Activated naive CD4-positive, alpha-beta T cell treated with anti-CD3 and anti-CD28 coated beads, Interleukin-2, amount 10 ng/mL, durations not matched to agents 7 days and 5 days (primary cell): ENCODE measurements at regions not wholly inside any gene's neighbourhood (a gene's known extent, or its start where the extent isn't known, plus 50 kb on each side); places are given as distances from the start of the nearest gene placed in this dataset.

Experiments
- CTCF ChIA-PET: fragments of 350-600 bp; sonication (Branson Sonifier 250); formaldehyde crosslinking; loops from one replicate; lab custom pipeline; 2021; ENCODE audit warnings: antibody characterized with exemption; lab: Charles Lee
- DNase-seq: peaks from one replicate; pipeline ENCODE4 v3.0.0-alpha.2; 2020
- H3K27ac Mint-ChIP-seq: one replicate; pipeline ENCODE4 v1.8.0; 2021; ENCODE audit warnings: mild to moderate bottlenecking, moderate library complexity, mixed read lengths
- H3K27me3 Mint-ChIP-seq: one replicate; pipeline ENCODE4 v1.8.0; 2021; ENCODE audit warnings: mild to moderate bottlenecking, mixed read lengths
- H3K36me3 Mint-ChIP-seq: one replicate; pipeline ENCODE4 v1.8.0; 2021; ENCODE audit warnings: mixed read lengths
- H3K4me1 Mint-ChIP-seq: one replicate; pipeline ENCODE4 v1.8.0; 2021; ENCODE audit warnings: mixed read lengths
- H3K4me3 Mint-ChIP-seq: one replicate; pipeline ENCODE4 v1.8.0; 2021; ENCODE audit warnings: mild to moderate bottlenecking, moderate library complexity, mixed read lengths
- H3K9me3 Mint-ChIP-seq: one replicate; pipeline ENCODE4 v1.8.0; 2021; ENCODE audit warnings: mixed read lengths

DNA sequence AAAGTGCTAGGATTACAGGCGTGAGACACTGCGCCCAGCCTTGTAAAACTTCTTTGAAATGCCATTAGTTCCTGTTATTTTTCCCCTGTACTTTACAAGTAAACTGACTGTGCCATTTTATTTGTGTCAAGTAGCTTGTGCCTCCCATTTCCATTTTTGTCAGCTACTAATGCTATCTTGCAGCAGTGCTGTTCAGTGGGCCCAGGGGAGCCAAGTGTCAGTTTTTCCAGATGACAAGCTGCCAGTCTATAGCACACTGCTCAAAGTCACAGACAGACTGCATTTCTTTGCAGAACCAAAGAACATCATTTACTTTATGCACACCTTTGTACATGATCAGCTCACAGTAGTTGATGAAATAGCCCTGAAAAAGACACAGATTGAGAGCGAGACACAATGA is 901.3 kb upstream of the CDH2 start:
- no peak overlapping the region for H3K27ac Mint-ChIP-seq
- no peak overlapping the region for H3K4me3 Mint-ChIP-seq
- no peak for DNase-seq
- H3K4me1 Mint-ChIP-seq: no peaks in the 10 kb centered on the region
- peaks cover 18% of the 10 kb centered on the region for H3K9me3 Mint-ChIP-seq
- no peaks in the 10 kb centered on the region for H3K27me3 Mint-ChIP-seq
- H3K36me3 Mint-ChIP-seq: no peaks in the 10 kb centered on the region
- CTCF ChIA-PET: no interaction called here

DNA sequence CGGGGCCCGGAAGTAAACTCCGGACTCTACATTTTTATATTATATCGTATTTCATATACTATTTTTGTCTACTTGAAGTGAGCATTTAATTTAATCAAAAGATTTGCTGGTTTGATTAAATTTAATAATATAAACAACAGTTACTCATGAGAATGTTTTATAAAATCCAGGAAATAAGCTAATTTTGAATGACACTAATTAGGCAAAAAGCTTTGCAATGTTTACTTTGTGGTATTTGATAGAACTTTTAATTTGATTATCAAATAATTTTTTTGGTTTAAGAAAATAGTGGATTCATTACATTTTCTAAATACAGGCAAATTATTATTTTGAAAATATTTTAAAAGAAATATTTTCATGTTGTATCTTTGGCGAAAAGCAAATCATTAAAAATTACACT is 900.4 kb upstream of the CDH2 start:
- Mint-ChIP-seq H3K27me3 (no peaks in the 10 kb centered on the region), H3K4me3 (no peak overlapping the region), H3K4me1 (no peaks in the 10 kb centered on the region), H3K36me3 (no peaks in the 10 kb centered on the region), H3K9me3 (peaks cover 12% of the 10 kb centered on the region), H3K27ac (no peak overlapping the region)
- no peak for DNase-seq
- CTCF ChIA-PET: no interaction called here

DNA sequence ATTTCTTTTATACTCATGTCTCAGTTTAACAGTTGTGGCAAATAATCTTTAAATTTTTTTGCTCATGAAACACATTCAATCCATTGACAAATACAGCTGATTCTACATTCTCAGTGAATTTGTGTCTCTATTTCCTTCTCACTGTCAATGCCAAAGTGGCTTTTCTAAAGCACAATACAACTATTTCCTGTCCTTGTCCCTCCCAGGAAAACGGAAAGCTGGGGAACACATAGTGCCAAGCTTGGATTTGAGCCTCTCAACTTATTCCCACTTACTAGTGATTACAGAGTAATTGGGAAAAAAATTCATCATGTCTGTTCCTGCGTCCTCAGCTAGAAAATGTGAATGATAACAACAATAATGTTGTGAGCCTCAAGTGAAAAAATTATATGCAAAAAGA is 899.7 kb upstream of the CDH2 start:
- Mint-ChIP-seq H3K4me1 (no peaks in the 10 kb centered on the region), H3K27ac (no peak overlapping the region), H3K27me3 (no peaks in the 10 kb centered on the region), H3K9me3 (peaks cover 10% of the 10 kb centered on the region), H3K4me3 (no peak overlapping the region), H3K36me3 (no peaks in the 10 kb centered on the region)
- DNase-seq: no peak
- CTCF ChIA-PET: no interaction called here

DNA sequence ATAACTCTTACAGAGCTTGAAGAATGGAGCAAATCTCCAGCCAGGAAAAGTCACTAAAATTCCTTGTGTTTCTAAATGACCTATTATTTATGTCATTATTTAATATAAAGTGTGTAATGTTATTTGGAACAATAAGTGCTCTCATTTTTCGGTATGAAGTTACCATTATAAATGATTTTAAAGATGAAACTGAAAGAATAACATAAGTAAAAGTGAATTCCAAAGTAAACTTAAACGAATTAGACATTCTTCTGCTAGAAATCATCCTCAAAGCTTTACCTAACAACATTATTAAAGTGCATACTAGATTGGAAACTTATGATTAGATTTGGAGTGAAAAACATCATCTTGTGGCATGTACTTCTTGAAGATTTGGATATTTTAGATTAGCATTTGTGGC is 897.2 kb upstream of the CDH2 start:
- CTCF ChIA-PET: no interaction called here
- H3K36me3 Mint-ChIP-seq: no peaks in the 10 kb centered on the region
- peaks cover 6% of the 10 kb centered on the region for H3K9me3 Mint-ChIP-seq
- H3K4me3 Mint-ChIP-seq: no peak overlapping the region
- H3K27me3 Mint-ChIP-seq: no peaks in the 10 kb centered on the region
- H3K27ac Mint-ChIP-seq: no peak overlapping the region
- no peaks in the 10 kb centered on the region for H3K4me1 Mint-ChIP-seq
- no peak for DNase-seq

DNA sequence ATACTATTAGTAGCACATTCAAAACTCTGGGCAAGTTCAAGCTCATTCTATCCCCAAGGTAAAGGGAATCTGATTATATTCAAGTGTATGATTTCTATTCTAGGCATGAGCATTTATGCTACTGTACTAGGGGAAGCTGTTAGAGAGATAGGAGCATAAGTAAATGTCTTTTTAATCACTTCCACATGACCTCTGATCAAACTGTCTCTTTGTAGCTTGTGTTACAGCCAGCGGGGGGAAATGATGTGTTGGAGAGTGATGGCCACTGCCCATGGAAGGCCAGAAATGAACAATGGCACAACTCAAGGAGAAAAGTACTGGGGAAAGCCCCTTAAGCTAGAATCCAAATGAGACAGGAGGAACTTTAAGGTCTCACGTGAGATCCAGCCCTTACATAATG is 894.9 kb upstream of the CDH2 start:
- peaks cover 6% of the 10 kb centered on the region for H3K9me3 Mint-ChIP-seq
- no peaks in the 10 kb centered on the region for H3K4me1 Mint-ChIP-seq
- no peak overlapping the region for H3K4me3 Mint-ChIP-seq
- no peak for DNase-seq
- no peak overlapping the region for H3K27ac Mint-ChIP-seq
- CTCF ChIA-PET: no interaction called here
- H3K27me3 Mint-ChIP-seq: no peaks in the 10 kb centered on the region
- no peaks in the 10 kb centered on the region for H3K36me3 Mint-ChIP-seq

DNA sequence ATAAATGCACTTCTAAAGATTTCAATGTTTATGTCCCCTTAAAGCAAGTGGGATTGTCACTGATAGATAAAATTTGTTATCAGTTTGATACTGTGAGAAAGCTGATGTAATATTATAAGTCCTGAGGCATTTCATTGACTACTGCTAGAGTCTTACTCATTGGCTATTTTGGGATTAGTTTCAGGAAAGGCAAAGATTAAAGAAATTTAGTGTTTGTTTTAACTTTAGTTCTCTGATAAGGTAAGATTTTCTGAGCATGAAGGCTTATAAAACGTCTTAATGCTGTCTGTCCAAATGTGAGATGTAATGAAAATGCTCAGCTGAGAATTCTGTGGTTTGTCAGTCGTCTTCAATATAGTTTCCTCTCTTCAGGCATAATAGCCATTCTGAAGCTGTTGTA is 886.4 kb upstream of the CDH2 start:
- CTCF ChIA-PET: no interaction called here

DNA sequence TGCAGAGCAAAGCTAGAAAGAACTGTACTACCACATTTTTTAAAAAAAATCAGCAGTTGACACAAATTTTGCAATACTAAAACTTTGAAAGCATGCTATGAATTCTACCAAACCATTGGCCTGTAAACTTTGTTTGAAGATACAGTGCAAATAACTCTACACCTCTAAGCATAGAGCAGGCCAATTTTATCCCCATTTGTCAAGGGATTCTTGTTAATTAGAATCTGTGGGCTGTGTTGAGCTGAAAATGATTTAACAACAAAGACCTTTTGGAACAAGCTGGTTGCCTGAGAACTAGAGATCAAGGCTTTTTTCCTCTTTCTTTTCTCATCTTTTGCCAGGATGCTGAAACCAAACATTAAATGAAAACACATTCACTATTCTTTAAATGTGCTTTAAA is 886.0 kb upstream of the CDH2 start:
- no peak for DNase-seq
- Mint-ChIP-seq H3K27me3 (no peaks in the 10 kb centered on the region), H3K4me3 (no peak overlapping the region), H3K4me1 (no peaks in the 10 kb centered on the region), H3K27ac (no peak overlapping the region), H3K9me3 (peaks cover 14% of the 10 kb centered on the region), H3K36me3 (no peaks in the 10 kb centered on the region)
- CTCF ChIA-PET: no interaction called here

More for the DNA sequence above, 886.4 kb upstream of the CDH2 start:
- H3K27me3 Mint-ChIP-seq: no peaks in the 10 kb centered on the region
- H3K4me3 Mint-ChIP-seq: no peak overlapping the region
- no peak for DNase-seq
- H3K4me1 Mint-ChIP-seq: no peaks in the 10 kb centered on the region
- H3K9me3 Mint-ChIP-seq: peaks cover 14% of the 10 kb centered on the region
- no peaks in the 10 kb centered on the region for H3K36me3 Mint-ChIP-seq
- no peak overlapping the region for H3K27ac Mint-ChIP-seq

DNA sequence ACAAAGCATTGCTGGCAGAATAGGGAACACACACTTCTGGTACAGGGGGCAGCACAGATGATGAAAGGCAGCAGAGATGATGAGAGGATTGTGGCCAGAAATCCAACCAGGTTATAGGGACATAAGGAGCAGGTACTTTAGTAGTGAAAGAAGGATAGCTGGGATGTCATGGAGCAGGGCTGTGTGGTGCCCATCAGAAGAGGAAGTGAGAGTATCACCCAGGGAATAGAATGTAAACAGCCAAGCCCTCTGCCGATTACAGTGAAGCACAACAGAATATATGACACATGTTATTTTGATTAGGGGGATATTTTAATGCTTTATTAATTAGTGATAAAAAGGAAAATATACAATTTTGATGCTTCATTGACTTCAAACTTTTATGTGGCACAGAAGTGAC is 883.4 kb upstream of the CDH2 start:
- Mint-ChIP-seq H3K27ac (no peak overlapping the region), H3K36me3 (no peaks in the 10 kb centered on the region), H3K9me3 (peaks cover 11% of the 10 kb centered on the region), H3K4me1 (no peaks in the 10 kb centered on the region), H3K27me3 (no peaks in the 10 kb centered on the region), H3K4me3 (no peak overlapping the region)
- no peak for DNase-seq
- CTCF ChIA-PET: no interaction called here

DNA sequence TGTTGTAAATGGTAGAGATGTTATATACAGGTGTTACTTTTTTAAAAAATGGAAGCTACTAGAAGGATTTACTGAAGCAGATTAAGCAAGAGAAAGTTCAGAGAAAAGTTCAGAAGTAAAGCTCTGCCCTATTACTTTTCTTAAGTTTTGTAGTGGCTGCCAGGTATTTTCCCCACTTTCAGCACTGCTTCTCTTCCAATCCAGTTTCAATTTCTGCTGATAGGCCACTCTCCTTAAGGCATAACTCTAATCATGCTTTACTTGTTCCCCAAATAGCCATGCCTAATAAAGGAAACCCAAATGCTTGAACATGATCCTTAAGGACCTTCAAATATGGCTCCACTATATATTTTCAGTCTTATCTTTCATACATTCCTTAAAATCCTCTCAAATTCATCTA is 880.8 kb upstream of the CDH2 start:
- H3K36me3 Mint-ChIP-seq: no peaks in the 10 kb centered on the region
- H3K4me3 Mint-ChIP-seq: no peak overlapping the region
- H3K27me3 Mint-ChIP-seq: no peaks in the 10 kb centered on the region
- H3K9me3 Mint-ChIP-seq: peaks cover 11% of the 10 kb centered on the region
- CTCF ChIA-PET: no interaction called here
- H3K27ac Mint-ChIP-seq: no peak overlapping the region
- no peaks in the 10 kb centered on the region for H3K4me1 Mint-ChIP-seq
- DNase-seq: no peak

DNA sequence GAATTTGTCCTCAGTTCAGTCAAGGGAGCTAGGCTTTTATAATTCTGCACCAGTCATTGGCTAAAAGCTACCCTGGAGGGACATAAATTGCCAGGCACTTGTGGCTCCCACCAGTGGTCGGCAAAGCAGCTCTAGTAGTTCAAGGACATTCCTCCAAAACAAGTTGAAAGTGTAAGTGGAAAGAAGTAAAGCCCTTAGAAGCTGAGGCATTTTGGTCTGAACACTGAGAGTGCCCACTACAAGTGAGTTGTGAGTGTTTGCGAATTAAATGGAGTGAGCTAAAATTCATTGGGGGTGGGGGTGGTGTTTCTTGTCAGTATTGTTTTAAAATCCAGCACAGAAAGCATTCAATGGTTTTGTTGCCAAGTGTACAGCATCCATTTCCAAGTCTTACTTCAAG is 879.9 kb upstream of the CDH2 start:
- H3K27ac Mint-ChIP-seq: no peak overlapping the region
- peaks cover 16% of the 10 kb centered on the region for H3K9me3 Mint-ChIP-seq
- DNase-seq: no peak
- no peaks in the 10 kb centered on the region for H3K4me1 Mint-ChIP-seq
- no peaks in the 10 kb centered on the region for H3K27me3 Mint-ChIP-seq
- H3K4me3 Mint-ChIP-seq: no peak overlapping the region
- CTCF ChIA-PET: no interaction called here
- no peaks in the 10 kb centered on the region for H3K36me3 Mint-ChIP-seq

DNA sequence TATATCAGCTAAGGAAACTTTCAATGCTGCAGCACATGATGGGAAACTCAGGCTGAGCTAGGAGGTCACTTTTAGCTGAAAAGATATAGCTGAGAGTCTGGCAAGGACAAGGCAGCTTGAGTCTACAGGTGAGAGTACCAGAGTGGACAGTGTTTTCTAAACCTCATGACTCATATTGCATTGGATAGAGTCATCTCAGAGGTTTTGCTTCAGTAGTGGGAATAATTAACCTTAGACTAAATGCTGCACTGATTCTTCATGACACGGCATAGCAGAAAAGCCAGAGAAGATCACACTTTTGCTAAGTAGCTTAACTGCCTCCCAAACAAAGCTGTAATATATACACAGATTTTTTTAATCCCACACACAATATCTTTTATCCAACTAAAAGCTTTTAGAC is 865.0 kb upstream of the CDH2 start:
- CTCF ChIA-PET: no interaction called here
- Mint-ChIP-seq H3K4me1 (no peaks in the 10 kb centered on the region), H3K4me3 (no peak overlapping the region), H3K27ac (no peak overlapping the region), H3K36me3 (no peaks in the 10 kb centered on the region), H3K9me3 (peaks cover 13% of the 10 kb centered on the region), H3K27me3 (no peaks in the 10 kb centered on the region)
- no peak for DNase-seq

DNA sequence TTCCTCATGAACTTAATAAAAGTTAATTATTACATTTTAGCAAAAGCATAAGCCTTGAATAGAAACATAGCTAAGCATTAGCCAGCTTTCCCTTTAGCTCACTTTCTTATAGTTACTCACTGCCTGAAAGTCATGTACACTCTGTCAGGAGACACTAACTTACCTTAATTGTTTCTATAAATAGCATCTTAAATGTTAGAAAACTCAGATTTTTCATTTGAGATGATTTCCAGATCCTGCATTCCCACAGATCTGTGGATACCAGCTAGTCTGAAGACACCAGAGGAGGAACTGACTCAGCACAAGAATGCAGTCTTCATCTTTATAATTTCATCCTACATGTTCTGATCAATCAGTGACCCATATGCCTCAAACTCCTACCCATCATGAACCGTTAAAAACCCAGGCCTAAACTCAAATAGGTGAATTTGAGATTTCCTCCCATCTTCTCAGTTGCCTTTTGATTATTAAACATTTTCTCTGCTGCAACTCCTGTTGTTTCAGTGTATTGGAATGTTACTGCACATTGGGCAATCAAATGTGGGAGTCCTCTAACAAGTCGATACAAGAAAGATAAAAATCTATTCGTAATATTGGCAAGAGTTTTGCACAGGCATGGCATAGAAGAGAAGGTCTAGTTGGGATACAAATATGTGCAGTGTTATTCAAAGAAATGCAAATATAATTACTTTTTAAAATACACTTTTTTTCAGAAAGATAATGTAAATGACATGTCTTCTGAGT is 857.4 kb upstream of the CDH2 start:
- CTCF ChIA-PET: no interaction called here
- no peak overlapping the region for H3K4me3 Mint-ChIP-seq
- no peaks in the 10 kb centered on the region for H3K4me1 Mint-ChIP-seq

DNA sequence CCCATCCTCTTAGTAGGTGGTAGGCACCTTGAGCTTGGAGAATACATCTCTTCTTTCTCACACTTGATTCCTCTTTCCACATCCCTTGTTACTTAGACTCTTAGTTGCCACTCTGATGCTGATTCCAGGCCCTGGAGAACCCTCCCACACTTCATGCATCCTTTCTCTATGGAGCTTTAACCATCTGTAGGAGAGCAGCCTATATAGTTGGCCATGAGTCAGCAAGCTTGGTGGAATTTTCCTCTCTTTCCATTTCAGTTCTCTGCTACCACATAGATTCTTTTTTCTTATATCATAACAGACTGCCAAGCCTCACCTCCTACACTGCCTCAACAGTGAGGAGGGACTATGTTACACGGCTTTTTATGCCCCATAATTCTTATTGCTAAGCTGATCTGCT is 851.6 kb upstream of the CDH2 start:
- CTCF ChIA-PET: no interaction called here
- Mint-ChIP-seq H3K27ac (no peak overlapping the region), H3K4me3 (no peak overlapping the region)

More for the DNA sequence above, 857.4 kb upstream of the CDH2 start:
- Mint-ChIP-seq H3K27me3 (no peaks in the 10 kb centered on the region), H3K9me3 (peaks cover 7% of the 10 kb centered on the region), H3K27ac (no peak overlapping the region), H3K36me3 (no peaks in the 10 kb centered on the region)
- no peak for DNase-seq

DNA sequence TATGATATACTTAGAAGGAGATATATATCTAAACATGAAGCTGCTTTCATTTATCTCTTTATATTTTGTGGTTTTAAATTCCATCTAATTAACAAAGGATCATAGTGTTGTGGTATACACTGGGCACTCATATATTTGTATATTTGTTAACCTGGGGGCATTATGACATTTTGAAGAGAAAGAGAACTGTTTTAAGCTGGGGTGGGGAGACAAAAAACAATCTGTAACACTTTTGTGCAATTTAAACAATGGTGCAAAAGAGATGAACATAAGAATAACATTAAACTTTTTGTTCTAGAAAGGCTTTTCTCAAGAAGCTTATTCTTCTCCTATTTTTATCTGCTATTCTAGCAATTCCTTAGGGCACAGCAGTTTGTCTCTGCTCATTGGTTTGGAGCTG is 842.0 kb upstream of the CDH2 start:
- Mint-ChIP-seq H3K36me3 (no peaks in the 10 kb centered on the region), H3K27ac (no peak overlapping the region), H3K27me3 (no peaks in the 10 kb centered on the region), H3K9me3 (peaks cover 5% of the 10 kb centered on the region), H3K4me1 (no peaks in the 10 kb centered on the region), H3K4me3 (no peak overlapping the region)
- CTCF ChIA-PET: no interaction called here
- DNase-seq: no peak

More for the DNA sequence above, 851.6 kb upstream of the CDH2 start:
- Mint-ChIP-seq H3K9me3 (peaks cover 5% of the 10 kb centered on the region), H3K27me3 (no peaks in the 10 kb centered on the region), H3K36me3 (no peaks in the 10 kb centered on the region), H3K4me1 (no peaks in the 10 kb centered on the region)
- no peak for DNase-seq

DNA sequence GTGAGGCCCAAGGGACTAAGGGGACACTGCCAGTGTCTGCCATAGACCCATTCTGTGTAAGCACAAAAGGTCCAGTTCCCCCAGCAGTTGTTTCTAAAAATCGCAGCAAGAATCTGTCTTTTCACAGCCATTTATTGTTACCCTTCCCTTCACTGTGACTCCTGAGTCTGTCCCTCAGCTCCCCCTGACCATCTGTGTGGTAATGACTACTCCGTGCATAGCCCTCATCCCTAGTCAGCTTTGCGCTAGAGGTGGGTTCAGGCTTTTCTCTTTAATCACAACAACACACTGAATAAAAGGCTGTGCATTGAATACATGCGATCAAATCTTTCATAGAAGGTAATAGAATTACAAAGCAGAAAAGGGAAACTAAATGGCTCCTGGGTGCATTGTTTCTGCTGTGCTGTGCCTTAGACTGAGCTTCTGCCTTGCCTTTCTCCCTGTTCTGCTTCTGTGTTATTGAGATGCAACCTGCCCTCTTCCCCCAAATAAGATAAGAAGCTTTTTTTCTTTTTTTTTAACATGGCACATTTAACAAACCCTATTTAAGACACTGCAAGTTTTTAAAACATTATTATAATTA is 836.0 kb upstream of the CDH2 start:
- H3K4me3 Mint-ChIP-seq: no peak overlapping the region
- DNase-seq: no peak
- no peaks in the 10 kb centered on the region for H3K27me3 Mint-ChIP-seq
- peaks cover 7% of the 10 kb centered on the region for H3K9me3 Mint-ChIP-seq
- no peaks in the 10 kb centered on the region for H3K36me3 Mint-ChIP-seq
- no peaks in the 10 kb centered on the region for H3K4me1 Mint-ChIP-seq
- CTCF ChIA-PET: no interaction called here
- H3K27ac Mint-ChIP-seq: no peak overlapping the region
